WTC11 (cell line): ENCODE measurements at regions not wholly inside any gene's neighbourhood (a gene's known extent, or its start where the extent isn't known, plus 50 kb on each side); places are given as distances from the start of the nearest gene placed in this dataset.

Experiments
- ATAC-seq: fragments of 200-7000 bp; cut with Tn5 transposase; 2 replicates; pipeline ENCODE4 v1.10.0; 2021; ENCODE audit warnings: mild to moderate bottlenecking, moderate library complexity
- CTCF ChIA-PET: fragments of 300-600 bp; sonication (Branson Sonifier 250); formaldehyde crosslinking; loops from one replicate; lab custom pipeline; 2021; ENCODE audit warnings: antibody characterized with exemption; lab: Charles Lee
- POLR2A ChIA-PET: fragments of 350-600 bp; sonication (Branson Sonifier 250); formaldehyde crosslinking; loops from one replicate; lab custom pipeline; 2021; ENCODE audit warnings: antibody characterized with exemption; lab: Charles Lee
- DNase-seq: peaks from one replicate; pipeline ENCODE4 v3.0.0; 2021; ENCODE audit warnings: low spot score
- H3K27ac Mint-ChIP-seq: 2 replicates; pipeline ENCODE4 v1.8.0; 2021; ENCODE audit warnings: mixed read lengths
- H3K27me3 Mint-ChIP-seq: 2 replicates; pipeline ENCODE4 v1.8.0; 2021; ENCODE audit warnings: low read depth, mild to moderate bottlenecking, moderate library complexity, mixed read lengths
- H3K36me3 Mint-ChIP-seq: 2 replicates; pipeline ENCODE4 v1.8.0; 2021; ENCODE audit warnings: mixed read lengths
- H3K4me1 Mint-ChIP-seq: 2 replicates; pipeline ENCODE4 v1.8.0; 2022; ENCODE audit warnings: mixed read lengths
- H3K4me3 Mint-ChIP-seq: 2 replicates; pipeline ENCODE4 v1.8.0; 2021; ENCODE audit warnings: mild to moderate bottlenecking, moderate library complexity, mixed read lengths
- H3K9me3 Mint-ChIP-seq: 2 replicates; pipeline ENCODE4 v1.8.0; 2021; ENCODE audit warnings: mixed read lengths
- CREB1 ChIP-seq: sonication (generic); formaldehyde crosslinking; IDR thresholded peaks from 2 replicates; pipeline ENCODE4 v1.8.0; 2023; ENCODE audit warnings: mild to moderate bottlenecking, missing genetic modification reagents
- ELF4 ChIP-seq: sonication (generic); formaldehyde crosslinking; IDR thresholded peaks from 2 replicates; pipeline ENCODE4 v1.8.1; 2022; ENCODE audit warnings: low read depth, mild to moderate bottlenecking, moderate library complexity, missing genetic modification reagents
- GRHL2 ChIP-seq: fragments of 250-450 bp; sonication (Bioruptor Pico); IDR thresholded peaks from 2 replicates; pipeline ENCODE4 v1.8.0; 2022; ENCODE audit warnings: mild to moderate bottlenecking, moderate library complexity; ENCODE audit not compliant: insufficient replicate concordance, severe bottlenecking
- GTF2I ChIP-seq: fragments of 250-450 bp; sonication (Bioruptor Pico); conservative IDR thresholded peaks from 2 replicates; pipeline ENCODE4 v1.4.0; 2021; ENCODE audit warnings: mild to moderate bottlenecking
- MAX ChIP-seq: sonication (generic); formaldehyde crosslinking; IDR thresholded peaks from 2 replicates; pipeline ENCODE4 v1.8.0; 2022; ENCODE audit warnings: mild to moderate bottlenecking, missing genetic modification reagents
- MXD4 ChIP-seq: fragments of 250-450 bp; sonication (Bioruptor Pico); IDR thresholded peaks from 2 replicates; pipeline ENCODE4 v1.8.0; 2021; ENCODE audit warnings: mild to moderate bottlenecking, moderate library complexity, borderline replicate concordance
- PREB ChIP-seq: sonication (generic); formaldehyde crosslinking; IDR thresholded peaks from 2 replicates; pipeline ENCODE4 v1.8.1; 2022; ENCODE audit warnings: mild to moderate bottlenecking, missing genetic modification reagents, moderate library complexity, borderline replicate concordance
- SP1 ChIP-seq: sonication (generic); formaldehyde crosslinking; conservative IDR thresholded peaks from 2 replicates; pipeline ENCODE4 v1.8.1; 2022; ENCODE audit warnings: missing genetic modification reagents
- STAT6 ChIP-seq: sonication (generic); formaldehyde crosslinking; conservative IDR thresholded peaks from 2 replicates; pipeline ENCODE4 v1.8.1; 2023; ENCODE audit warnings: mild to moderate bottlenecking, low read depth, missing genetic modification reagents, moderate library complexity
- TCF7 ChIP-seq: sonication (generic); formaldehyde crosslinking; IDR thresholded peaks from 2 replicates; pipeline ENCODE4 v1.8.0; 2022; ENCODE audit warnings: mild to moderate bottlenecking, low read depth, missing genetic modification reagents, moderate library complexity
- USF2 ChIP-seq: sonication (generic); formaldehyde crosslinking; IDR thresholded peaks from 2 replicates; pipeline ENCODE4 v1.8.1; 2023; ENCODE audit warnings: mild to moderate bottlenecking, missing genetic modification reagents, moderate library complexity
- ZBTB21 ChIP-seq: sonication (generic); formaldehyde crosslinking; IDR thresholded peaks from 2 replicates; pipeline ENCODE4 v1.8.1; 2023; ENCODE audit warnings: mild to moderate bottlenecking, missing genetic modification reagents, borderline replicate concordance
- ZBTB43 ChIP-seq: sonication (generic); formaldehyde crosslinking; IDR thresholded peaks from 2 replicates; pipeline ENCODE4 v1.8.1; 2023; ENCODE audit warnings: mild to moderate bottlenecking, missing genetic modification reagents
- ZNF219 ChIP-seq: sonication (generic); formaldehyde crosslinking; IDR thresholded peaks from 2 replicates; pipeline ENCODE4 v1.8.0; 2023; ENCODE audit warnings: missing genetic modification reagents, mild to moderate bottlenecking, borderline replicate concordance
- ZNF671 ChIP-seq: fragments of 250-450 bp; sonication (Bioruptor Pico); IDR thresholded peaks from 2 replicates; pipeline ENCODE4 v1.8.0; 2021; ENCODE audit warnings: mild to moderate bottlenecking
- ZSCAN18 ChIP-seq: fragments of 250-450 bp; sonication (Bioruptor Pico); IDR thresholded peaks from 2 replicates; pipeline ENCODE4 v2.1.2; 2022; ENCODE audit warnings: mild to moderate bottlenecking, moderate library complexity
- TF ChIP-seq, protein P1 (sequence below): fragments of 250-450 bp; sonication (Bioruptor Pico); conservative IDR thresholded peaks from 2 replicates; pipeline ENCODE4 v1.9.0; 2021; ENCODE audit warnings: mild to moderate bottlenecking

DNA sequence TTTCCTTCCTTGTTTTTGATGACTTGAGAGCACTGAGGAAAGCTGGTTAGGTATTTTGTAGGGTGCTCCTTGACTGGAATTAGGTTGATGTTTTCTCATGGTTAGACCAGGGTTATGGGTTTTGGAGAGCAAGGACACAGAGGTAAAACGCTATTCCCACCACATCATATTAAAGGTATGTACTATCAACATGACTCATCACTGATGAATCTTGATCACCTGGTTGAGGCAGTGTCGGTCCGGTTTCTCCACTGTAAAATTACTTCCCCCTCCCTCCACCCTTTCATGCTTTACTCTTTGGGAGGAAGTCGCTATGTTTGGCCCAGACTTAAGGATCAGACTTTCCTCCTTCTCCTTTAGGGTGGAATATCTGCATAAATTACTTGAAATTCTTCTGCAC, 201.6 kb downstream of the EDEM1 start:
- Mint-ChIP-seq H3K27ac (no peak overlapping the region), H3K27me3 (no peaks in the 10 kb centered on the region; the same call in 1 of the 2 replicates), H3K4me3 (no peak overlapping the region)
- POLR2A ChIA-PET, result no interaction called here
- DNase-seq (no peak), ATAC-seq (no peak)
- CTCF ChIA-PET, result interaction anchor here (0.6 kb wide), 2 partner anchors 202 to 651 kb away, joined by 3 read pairs; no protein-coding TSS in a partner anchor
- TF ChIP-seq STAT6 (CRISPR knock-in tag), result no peak
- TF ChIP-seq GRHL2 (CRISPR knock-in tag), result no peak
- no peak for TF ChIP-seq ZBTB21
- TF ChIP-seq USF2 (CRISPR knock-in tag), result no peak
- TF ChIP-seq, protein P1, sequence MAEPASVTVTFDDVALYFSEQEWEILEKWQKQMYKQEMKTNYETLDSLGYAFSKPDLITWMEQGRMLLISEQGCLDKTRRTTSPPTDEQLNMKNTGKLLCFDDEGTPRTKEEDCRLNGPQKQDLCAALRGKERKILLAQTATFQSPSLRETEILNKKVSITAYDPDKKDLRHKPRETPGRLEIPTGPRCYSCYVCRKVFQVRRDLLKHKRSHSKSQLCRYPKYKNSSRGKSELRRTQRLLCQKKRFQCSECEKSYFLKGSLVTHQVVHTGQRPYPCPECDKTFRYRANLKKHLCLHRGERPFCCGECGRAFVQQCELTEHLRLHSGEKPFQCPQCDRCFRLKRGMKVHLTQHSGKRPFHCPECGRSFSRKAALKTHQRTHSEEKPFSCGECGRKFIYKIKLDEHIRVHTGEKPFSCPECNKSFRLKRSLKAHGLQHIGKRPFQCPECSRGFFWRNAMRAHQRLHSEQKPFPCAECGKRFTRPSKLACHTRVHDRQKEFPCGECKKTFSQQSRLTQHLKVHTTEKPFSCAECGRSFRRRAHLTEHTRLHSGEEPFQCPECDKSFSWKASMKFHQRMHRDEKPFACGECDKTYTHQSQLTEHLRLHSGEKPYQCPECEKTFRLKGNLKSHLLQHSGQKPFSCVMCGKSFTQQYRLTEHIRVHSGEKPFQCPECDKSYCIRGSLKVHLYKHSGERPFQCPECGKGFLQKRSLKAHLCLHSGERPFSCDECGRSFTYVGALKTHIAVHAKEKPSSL (CRISPR knock-in tag), result no peak
- TF ChIP-seq MAX (CRISPR knock-in tag), result no peak
- no peak for TF ChIP-seq ZBTB43 (CRISPR knock-in tag)
- TF ChIP-seq MXD4 (CRISPR knock-in tag), result no peak
- no peak for TF ChIP-seq GTF2I
- TF ChIP-seq PREB (CRISPR knock-in tag), result no peak
- no peak for TF ChIP-seq ELF4
- no peak for TF ChIP-seq CREB1 (CRISPR knock-in tag)
- TF ChIP-seq, all 79 proteins: peak for 0
- Mint-ChIP-seq H3K36me3 (peaks cover 19% of the 10 kb centered on the region), H3K9me3 (peaks cover 61% of the 10 kb centered on the region), H3K4me1 (no peaks in the 10 kb centered on the region)

- POLR2A ChIA-PET, result no interaction called here
- Mint-ChIP-seq H3K4me1 (no peaks in the 10 kb centered on the region), H3K36me3 (peaks cover 19% of the 10 kb centered on the region), H3K27ac (no peak overlapping the region), H3K27me3 (no peaks in the 10 kb centered on the region; the same call in 1 of the 2 replicates), H3K4me3 (no peak overlapping the region), H3K9me3 (peaks cover 59% of the 10 kb centered on the region)
- CTCF ChIA-PET, result no interaction called here
- ATAC-seq (no peak), DNase-seq (no peak)
- no peak for TF ChIP-seq TCF7 (CRISPR knock-in tag)
- no peak for TF ChIP-seq ZNF219 (CRISPR knock-in tag)
- no peak for TF ChIP-seq ZNF671
- no peak for TF ChIP-seq ZSCAN18 (CRISPR knock-in tag)
- TF ChIP-seq SP1 (CRISPR knock-in tag), result no peak
Observed at GRCh38 chr3:5390221-5390620, 202.7 kb downstream of the EDEM1 start.
